Mesenchymal stem cell (in vitro differentiated cells and primary cell): ENCODE measurements at regions not wholly inside any gene's neighbourhood (a gene's known extent, or its start where the extent isn't known, plus 50 kb on each side); places are given as distances from the start of the nearest gene placed in this dataset.

Source experiments
- DNase-seq: peaks from one replicate; pipeline ENCODE4 v3.0.0-alpha.2; 2013
- H2AFZ ChIP-seq: one replicate; pipeline ENCODE4 v1.6.1; 2013; ENCODE audit warnings: low read depth, mild to moderate bottlenecking, control low read depth, inconsistent platforms, low read length, moderate library complexity
- H2AK5ac ChIP-seq: 2 replicates; pipeline ENCODE4 v1.6.1; 2013; ENCODE audit warnings: low read length, moderate library complexity, mild to moderate bottlenecking, inconsistent platforms; ENCODE audit not compliant: severe bottlenecking
- H2BK120ac ChIP-seq: one replicate; pipeline ENCODE4 v1.6.1; 2013; ENCODE audit warnings: low read depth, mild to moderate bottlenecking, inconsistent platforms, low read length, moderate library complexity
- H2BK12ac ChIP-seq, 2 experiments: one replicate each; pipeline ENCODE4 v1.6.1; 2013; ENCODE audit warnings: inconsistent platforms in 2 of 2, low read length in 2 of 2, mild to moderate bottlenecking in 2 of 2, moderate library complexity in 2 of 2, control low read depth in 1 of 2
- H2BK15ac ChIP-seq: one replicate; pipeline ENCODE4 v1.6.1; 2013; ENCODE audit warnings: mild to moderate bottlenecking, low read depth, inconsistent platforms; ENCODE audit not compliant: poor library complexity, severe bottlenecking
- H2BK5ac ChIP-seq: 2 replicates; pipeline ENCODE4 v1.6.1; 2013; ENCODE audit warnings: low read depth, mild to moderate bottlenecking, low read length, control low read depth, inconsistent platforms; ENCODE audit not compliant: poor library complexity, severe bottlenecking
- H3K14ac ChIP-seq, 2 experiments: one replicate each; pipeline ENCODE4 v1.6.1; 2013; ENCODE audit warnings: inconsistent platforms in 2 of 2, low read length in 2 of 2, control low read depth in 1 of 2, mild to moderate bottlenecking in 1 of 2, moderate library complexity in 1 of 2
- H3K18ac ChIP-seq, 2 experiments: one replicate each; pipeline ENCODE4 v1.6.1; 2013; ENCODE audit warnings: inconsistent platforms in 2 of 2, low read length in 2 of 2, control low read depth in 1 of 2, low read depth in 1 of 2, mild to moderate bottlenecking in 1 of 2
- H3K23ac ChIP-seq, 2 experiments: one replicate each; pipeline ENCODE4 v1.6.1; 2013; ENCODE audit warnings: inconsistent platforms in 2 of 2, low read length in 2 of 2, mild to moderate bottlenecking in 2 of 2, moderate library complexity in 2 of 2, control low read depth in 1 of 2
- H3K27ac ChIP-seq: 2 replicates; pipeline ENCODE4 v1.5.1; 2013; ENCODE audit warnings: mild to moderate bottlenecking, moderate library complexity, low read length, control low read depth, inconsistent platforms; ENCODE audit not compliant: poor library complexity, severe bottlenecking
- H3K27me3 ChIP-seq, 2 experiments: 2 replicates each; pipeline versions ENCODE4 v1.6.1 to v1.7.0; 2013; ENCODE audit warnings: low read length in 2 of 2, mild to moderate bottlenecking in 2 of 2, moderate library complexity in 2 of 2, control low read depth in 1 of 2, inconsistent platforms in 1 of 2; ENCODE audit not compliant: control insufficient read depth in 1 of 2, insufficient read depth in 1 of 2
- H3K36me3 ChIP-seq, 2 experiments: 2 replicates each; pipeline versions ENCODE4 v1.6.1 to v1.7.0; 2013; ENCODE audit warnings: low read length in 2 of 2, control low read depth in 1 of 2, inconsistent platforms in 1 of 2, low read depth in 1 of 2, mild to moderate bottlenecking in 1 of 2; ENCODE audit not compliant: insufficient read depth in 2 of 2, control insufficient read depth in 1 of 2
- H3K4ac ChIP-seq, 2 experiments: one replicate each; pipeline ENCODE4 v1.6.1; 2013; ENCODE audit warnings: inconsistent platforms in 2 of 2, low read length in 2 of 2, mild to moderate bottlenecking in 2 of 2, moderate library complexity in 2 of 2, control low read depth in 1 of 2, low read depth in 1 of 2
- H3K4me1 ChIP-seq: 2 replicates; pipeline ENCODE4 v1.6.1; 2013; ENCODE audit warnings: low read depth, low read length, control low read depth; ENCODE audit not compliant: control insufficient read depth, insufficient read depth
- H3K4me2 ChIP-seq: 2 replicates; pipeline ENCODE4 v1.6.1; 2013; ENCODE audit warnings: low read length, mild to moderate bottlenecking, inconsistent platforms; ENCODE audit not compliant: poor library complexity, severe bottlenecking
- H3K4me3 ChIP-seq, 2 experiments: 2 replicates each; pipeline versions ENCODE4 v1.5.1 to v1.7.0; 2013; ENCODE audit warnings: low read length in 2 of 2, mild to moderate bottlenecking in 2 of 2, control low read depth in 1 of 2, low read depth in 1 of 2; ENCODE audit not compliant: insufficient read depth in 1 of 2
- H3K79me1 ChIP-seq: replicated peaks from 2 replicates; pipeline ENCODE4 v1.6.1; 2013; ENCODE audit warnings: mild to moderate bottlenecking, control low read depth, low read length, inconsistent platforms; ENCODE audit not compliant: poor library complexity, severe bottlenecking
- H3K9ac ChIP-seq: 2 replicates; pipeline ENCODE4 v1.7.0; 2013; ENCODE audit warnings: mild to moderate bottlenecking, low read length, moderate library complexity
- H3K9me3 ChIP-seq: 2 replicates; pipeline ENCODE4 v1.7.0; 2013; ENCODE audit warnings: mild to moderate bottlenecking, low read length; ENCODE audit not compliant: control insufficient read depth
- H4K8ac ChIP-seq: one replicate; pipeline ENCODE4 v1.6.1; 2013; ENCODE audit warnings: inconsistent platforms, mild to moderate bottlenecking, low read length, moderate library complexity
- H4K91ac ChIP-seq: one replicate; pipeline ENCODE4 v1.6.1; 2013; ENCODE audit warnings: mild to moderate bottlenecking, low read length, inconsistent platforms
- WGBS: methylation state at CpG from one replicate; pipeline ENCODE4 v1.1.7; 2013; ENCODE audit warnings: mixed read lengths; 5-methylcytosine and 5-hydroxymethylcytosine counted together

DNA sequence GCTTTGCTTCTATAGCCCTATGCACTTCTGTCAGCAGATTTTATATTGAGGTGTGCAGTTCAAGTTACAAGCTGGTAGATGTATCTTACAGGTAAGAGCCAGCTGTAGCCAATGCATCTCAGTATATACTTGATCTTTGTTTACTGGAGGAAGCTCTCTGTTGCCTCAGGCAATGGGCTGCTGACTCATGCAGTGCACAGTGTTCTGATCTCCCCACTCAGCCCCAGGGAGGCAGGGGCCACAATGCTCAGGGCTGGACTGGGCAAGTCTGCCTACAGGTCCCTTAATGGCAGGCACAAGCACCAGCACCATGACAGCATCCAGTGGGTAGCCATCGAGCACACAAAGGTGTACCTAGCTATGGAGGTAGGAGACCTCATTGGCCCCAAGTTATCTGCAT is 178.8 kb upstream of the CDH10 start:
- no peak overlapping the region for H2BK12ac ChIP-seq
- H3K4me1 ChIP-seq = no peaks in the 10 kb centered on the region
- H3K36me3 ChIP-seq = no peaks in the 10 kb centered on the region
- H3K27ac ChIP-seq = no peak overlapping the region
- H4K91ac ChIP-seq = no peak overlapping the region
- H3K79me1 ChIP-seq = no peaks in the 10 kb centered on the region
- 81% methylated on average over 1 of the region's 1 CpG for WGBS
- DNase-seq = peak; percentile 49
- H2AFZ ChIP-seq = no peak overlapping the region
- H3K9ac ChIP-seq = no peak overlapping the region
- no peak overlapping the region for H2BK120ac ChIP-seq
- no peak overlapping the region for H3K18ac ChIP-seq
- no peaks in the 10 kb centered on the region for H3K27me3 ChIP-seq
- H2BK15ac ChIP-seq = no peak overlapping the region
- peak overlapping the region; percentile 10 for H4K8ac ChIP-seq
- H3K4me2 ChIP-seq = no peak overlapping the region
- H3K9me3 ChIP-seq = peaks cover 14% of the 10 kb centered on the region
- H3K4me3 ChIP-seq = no peak overlapping the region
- no peak overlapping the region for H3K14ac ChIP-seq
- H2BK5ac ChIP-seq = no peak overlapping the region
- no peak overlapping the region for H2AK5ac ChIP-seq
- no peak overlapping the region for H3K23ac ChIP-seq
- H3K4ac ChIP-seq = no peak overlapping the region

DNA sequence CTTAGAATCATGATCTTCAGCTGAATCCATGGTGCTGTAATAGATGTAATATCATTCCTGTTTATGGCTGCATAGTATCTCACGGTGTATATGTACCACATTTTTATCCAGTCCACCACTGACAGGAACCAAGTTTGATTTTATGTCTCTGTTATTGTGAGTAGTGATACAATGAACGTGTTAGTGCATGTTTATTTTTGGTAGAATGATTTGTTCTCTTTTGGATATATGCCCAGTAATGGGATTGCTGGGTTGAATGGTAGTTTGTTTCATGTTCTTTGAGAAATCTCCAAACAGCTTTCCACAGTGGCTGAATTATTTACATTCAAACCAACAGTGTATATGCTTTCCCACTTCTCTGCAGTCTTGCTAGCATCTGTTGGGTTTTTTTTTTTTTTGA is 175.1 kb upstream of the CDH10 start:
- Histone ChIP-seq H3K4me2 (no peak overlapping the region), H3K36me3 (no peaks in the 10 kb centered on the region), H4K91ac (no peak overlapping the region), H2BK15ac (no peak overlapping the region), H2BK5ac (no peak overlapping the region), H3K9ac (no peak overlapping the region), H3K23ac (no peak overlapping the region), H3K4me1 (no peaks in the 10 kb centered on the region), H3K4me3 (no peak overlapping the region), H3K9me3 (peaks cover 9% of the 10 kb centered on the region), H3K27me3 (no peaks in the 10 kb centered on the region), H3K18ac (no peak overlapping the region), H3K4ac (no peak overlapping the region), H4K8ac (no peak overlapping the region), H2AK5ac (no peak overlapping the region), H2BK12ac (no peak overlapping the region), H3K14ac (no peak overlapping the region), H3K79me1 (no peaks in the 10 kb centered on the region), H3K27ac (no peak overlapping the region), H2BK120ac (no peak overlapping the region), H2AFZ (no peak overlapping the region)
- 0% methylated on average over 1 of the region's 2 CpGs for WGBS
- DNase-seq = peak; percentile 47

DNA sequence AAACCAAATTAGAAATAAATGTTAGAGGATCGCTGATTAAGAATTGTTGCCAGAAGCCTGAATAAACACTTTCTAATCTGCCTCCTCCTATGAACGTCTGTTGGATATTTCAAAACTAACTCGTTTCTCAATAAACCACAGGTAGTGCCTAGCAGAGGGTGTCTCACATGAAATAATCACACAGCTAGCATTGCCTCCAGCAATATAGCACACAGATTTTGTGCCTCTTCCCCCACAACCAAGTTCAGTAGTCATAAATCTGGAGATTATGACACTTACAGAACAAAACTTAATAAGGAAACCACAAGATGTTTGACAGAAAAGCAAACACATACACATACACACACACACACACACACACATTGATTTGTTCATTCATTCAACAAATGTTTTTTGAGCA is 173.2 kb upstream of the CDH10 start:
- WGBS = 90% methylated on average over 3 of the region's 3 CpGs
- H3K18ac ChIP-seq = no peak overlapping the region
- H3K4me1 ChIP-seq = no peaks in the 10 kb centered on the region

DNA sequence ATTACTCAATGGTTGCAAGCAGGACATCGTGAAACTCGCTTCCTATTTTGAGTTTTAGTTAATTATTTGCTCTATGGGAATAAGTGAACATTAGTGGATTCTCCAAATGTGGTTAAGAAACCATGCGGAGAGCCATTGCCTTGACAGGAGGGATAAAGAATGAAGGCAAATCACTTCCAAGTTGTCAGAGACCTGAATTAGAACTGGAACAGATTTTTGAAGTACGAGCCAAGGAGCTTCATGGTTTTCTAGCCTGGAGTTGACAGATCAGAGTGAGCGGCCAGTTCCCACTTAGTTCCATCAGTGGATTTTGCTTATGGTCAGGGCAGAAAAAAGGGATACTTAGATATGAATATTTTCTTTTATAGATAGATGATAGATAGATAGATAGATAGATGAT is 171.4 kb upstream of the CDH10 start:
- H2BK12ac ChIP-seq = no peak overlapping the region
- no peak overlapping the region for H3K4ac ChIP-seq
- H3K27ac ChIP-seq = no peak overlapping the region
- no peak for DNase-seq
- no peak overlapping the region for H2BK120ac ChIP-seq
- no peak overlapping the region for H3K18ac ChIP-seq
- H4K91ac ChIP-seq = no peak overlapping the region
- no peaks in the 10 kb centered on the region for H3K36me3 ChIP-seq
- H3K79me1 ChIP-seq = no peaks in the 10 kb centered on the region
- no peak overlapping the region for H2BK5ac ChIP-seq
- H3K23ac ChIP-seq = no peak overlapping the region
- H3K4me3 ChIP-seq = no peak overlapping the region
- H3K9me3 ChIP-seq = peaks cover 3% of the 10 kb centered on the region
- no peaks in the 10 kb centered on the region for H3K27me3 ChIP-seq
- no peak overlapping the region for H2AFZ ChIP-seq
- H4K8ac ChIP-seq = no peak overlapping the region
- 66% methylated on average over 4 of the region's 5 CpGs for WGBS
- H3K9ac ChIP-seq = no peak overlapping the region
- no peak overlapping the region for H2BK15ac ChIP-seq
- H2AK5ac ChIP-seq = no peak overlapping the region
- H3K4me2 ChIP-seq = no peak overlapping the region
- H3K4me1 ChIP-seq = no peaks in the 10 kb centered on the region
- no peak overlapping the region for H3K14ac ChIP-seq

More for the DNA sequence above, 173.2 kb upstream of the CDH10 start:
- H2BK12ac ChIP-seq = no peak overlapping the region
- peaks cover 8% of the 10 kb centered on the region for H3K9me3 ChIP-seq
- no peak overlapping the region for H3K14ac ChIP-seq
- no peak for DNase-seq
- no peak overlapping the region for H2BK15ac ChIP-seq
- no peak overlapping the region for H2BK120ac ChIP-seq
- H2AK5ac ChIP-seq = no peak overlapping the region
- H3K79me1 ChIP-seq = no peaks in the 10 kb centered on the region
- no peak overlapping the region for H4K91ac ChIP-seq
- H3K4ac ChIP-seq = no peak overlapping the region
- no peak overlapping the region for H2BK5ac ChIP-seq
- H3K9ac ChIP-seq = no peak overlapping the region
- no peak overlapping the region for H3K4me3 ChIP-seq
- no peak overlapping the region for H3K4me2 ChIP-seq
- no peak overlapping the region for H3K27ac ChIP-seq
- no peak overlapping the region for H4K8ac ChIP-seq
- no peak overlapping the region for H3K23ac ChIP-seq
- no peaks in the 10 kb centered on the region for H3K27me3 ChIP-seq
- no peak overlapping the region for H2AFZ ChIP-seq
- no peaks in the 10 kb centered on the region for H3K36me3 ChIP-seq
